ENCODE measurements at regions not wholly inside any gene's neighbourhood (a gene's known extent, or its start where the extent isn't known, plus 50 kb on each side); places are given as distances from the start of the nearest gene placed in this dataset.
"Not testable (repeated sequence)": the region's sequence is repeated elsewhere in the genome, so short reads cannot be mapped to it uniquely, and the experiment has no call there.

DNA sequence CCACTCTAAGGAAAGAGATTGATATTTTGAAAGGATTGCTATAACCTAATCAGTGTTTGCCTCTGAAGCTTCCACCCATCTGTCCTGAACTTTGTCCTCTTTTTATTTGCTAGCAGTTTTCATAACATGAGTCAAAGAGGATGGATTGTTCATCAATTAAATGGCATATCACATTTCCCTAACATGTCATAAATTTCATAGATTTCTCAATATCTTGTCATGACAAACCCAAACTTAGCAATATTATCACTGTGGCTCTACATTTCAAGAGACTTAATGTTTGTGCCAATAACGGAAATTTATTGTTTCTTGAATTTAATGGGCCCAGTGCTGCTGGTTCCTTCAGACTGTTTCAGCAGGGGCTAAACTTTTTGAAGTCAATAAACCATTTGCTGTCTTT lies 330.3 kb downstream of the CAAP1 start:
- no peak for DNase-seq

DNA sequence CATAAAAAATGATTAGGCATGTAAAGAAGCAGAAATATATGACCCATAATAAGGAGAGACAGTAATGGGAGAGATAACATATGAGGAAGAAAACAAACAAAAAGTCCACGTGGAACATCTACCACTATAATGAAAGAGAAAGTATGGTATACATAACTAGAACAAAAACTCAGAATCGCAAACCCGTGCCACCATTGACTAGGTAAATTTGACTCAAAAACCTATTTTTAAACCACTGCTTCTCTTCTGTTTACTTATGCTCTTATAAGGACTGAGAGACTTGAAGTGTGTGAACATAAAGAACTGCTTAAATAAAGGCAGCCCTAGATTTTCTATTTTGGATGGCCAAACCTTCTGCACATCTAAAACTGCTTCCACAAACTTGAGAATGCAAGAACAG lies 330.7 kb downstream of the CAAP1 start:
- DNase-seq = no peak

DNA sequence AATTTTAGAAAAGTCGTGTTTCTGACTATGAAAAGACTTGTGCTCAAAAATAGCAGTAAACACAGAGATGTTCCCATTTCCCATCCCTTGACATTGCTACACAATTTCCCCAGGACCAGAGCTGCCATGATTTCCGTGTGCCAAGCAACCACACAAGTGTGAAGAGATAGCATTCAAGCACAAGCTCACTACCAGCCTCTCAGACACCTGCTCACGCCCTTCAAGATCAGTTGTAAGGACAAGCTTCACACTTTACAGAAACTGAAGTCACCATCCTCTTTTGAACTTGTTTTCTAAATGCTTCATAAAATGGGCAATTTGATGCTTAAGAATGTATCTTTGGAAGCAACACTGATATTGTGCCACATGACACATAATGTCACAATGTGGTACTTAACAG lies 333.1 kb downstream of the CAAP1 start:
- no peak for DNase-seq

DNA sequence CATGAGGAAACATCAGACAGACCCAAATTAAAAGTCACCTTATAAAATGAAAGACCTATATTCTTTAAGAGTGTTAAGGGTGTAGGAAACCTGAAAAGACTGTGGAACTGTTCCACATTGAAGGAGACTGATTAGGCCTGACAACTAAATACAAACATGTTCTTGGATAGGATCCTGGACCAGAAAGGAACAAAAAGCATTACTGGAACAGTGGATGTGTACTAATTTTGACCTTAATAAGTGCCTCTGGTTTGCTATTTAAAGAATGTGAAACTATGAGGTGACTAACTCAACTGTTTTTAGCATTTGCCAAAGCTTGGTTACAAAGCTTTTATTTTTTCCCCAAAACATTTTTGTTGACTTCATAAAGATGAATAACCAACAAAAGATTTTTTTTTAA lies 340.6 kb downstream of the CAAP1 start:
- no peak for DNase-seq

GRCh38 chr9:26551451-26551850 lies 341.2 kb downstream of the CAAP1 start:
- no peak for DNase-seq

DNA sequence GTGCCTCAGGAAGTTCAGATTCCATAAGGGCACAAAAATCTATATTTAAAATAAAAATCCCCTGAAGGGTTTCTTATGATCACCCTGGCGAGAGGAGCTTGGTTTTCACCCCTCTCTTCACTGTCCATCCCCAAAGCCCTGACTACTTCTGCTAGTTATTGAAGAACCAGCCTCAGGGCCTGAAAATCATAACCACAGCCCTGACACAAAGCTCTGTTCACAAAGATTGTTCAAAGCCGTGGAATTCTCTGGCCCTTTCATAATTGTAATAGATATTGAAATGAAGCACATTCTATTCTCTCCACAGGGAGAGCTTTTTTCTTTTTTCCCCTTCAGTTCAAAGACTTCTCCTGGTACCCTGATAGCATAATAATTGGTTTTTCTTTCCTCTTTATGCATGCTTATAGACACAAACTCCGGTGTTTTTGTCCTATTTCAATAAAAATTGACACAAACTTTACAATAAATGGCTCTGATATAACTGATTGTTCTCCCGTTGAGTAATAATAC lies 343.8 kb downstream of the CAAP1 start:
- DNase-seq = no peak

GRCh38 chr9:26539867-26540493 lies 352.6 kb downstream of the CAAP1 start:
- DNase-seq = no peak

GRCh38 chr9:26537211-26537610 lies 355.4 kb downstream of the CAAP1 start:
- DNase-seq = no peak

- no peak for DNase-seq
Observed at GRCh38 chr9:26535151-26535550, 357.5 kb downstream of the CAAP1 start.

GRCh38 chr9:26530841-26531240 lies 361.8 kb downstream of the CAAP1 start:
- no peak for DNase-seq

- DNase-seq = no peak
Observed at GRCh38 chr9:26527931-26528330, 364.7 kb downstream of the CAAP1 start.

- no peak for DNase-seq
Observed at GRCh38 chr9:26524267-26524666, 368.3 kb downstream of the CAAP1 start.

- no peak for DNase-seq
Observed at GRCh38 chr9:26523577-26523976, 369.0 kb downstream of the CAAP1 start.

DNA sequence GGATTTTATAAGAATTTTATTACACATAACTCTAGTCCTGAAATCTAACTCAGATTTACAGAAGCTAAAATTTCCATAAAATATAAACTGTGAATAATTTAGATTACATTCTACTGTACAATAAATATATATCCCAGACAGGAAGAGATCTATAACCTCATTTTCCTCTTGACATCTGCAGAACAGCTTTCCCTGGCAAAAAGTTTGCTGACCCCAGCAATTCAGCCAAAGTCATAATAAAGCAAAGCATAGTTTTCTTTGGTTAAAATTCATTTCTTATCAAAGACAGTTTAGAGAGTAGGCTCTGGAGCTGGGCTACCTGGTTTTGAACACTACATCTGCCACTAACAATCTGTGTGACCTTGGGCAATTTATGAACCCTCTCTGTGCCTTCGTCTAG lies 372.5 kb downstream of the CAAP1 start:
- no peak for DNase-seq

GRCh38 chr9:26516773-26517343 lies 375.7 kb downstream of the CAAP1 start:
- no peak for DNase-seq

- DNase-seq = no peak
Observed at GRCh38 chr9:26513730-26514129, 378.9 kb downstream of the CAAP1 start.

- no peak for DNase-seq
Observed at GRCh38 chr9:26510137-26510536, 382.5 kb downstream of the CAAP1 start.

GRCh38 chr9:26508897-26509296 lies 383.7 kb downstream of the CAAP1 start:
- no peak for DNase-seq

DNA sequence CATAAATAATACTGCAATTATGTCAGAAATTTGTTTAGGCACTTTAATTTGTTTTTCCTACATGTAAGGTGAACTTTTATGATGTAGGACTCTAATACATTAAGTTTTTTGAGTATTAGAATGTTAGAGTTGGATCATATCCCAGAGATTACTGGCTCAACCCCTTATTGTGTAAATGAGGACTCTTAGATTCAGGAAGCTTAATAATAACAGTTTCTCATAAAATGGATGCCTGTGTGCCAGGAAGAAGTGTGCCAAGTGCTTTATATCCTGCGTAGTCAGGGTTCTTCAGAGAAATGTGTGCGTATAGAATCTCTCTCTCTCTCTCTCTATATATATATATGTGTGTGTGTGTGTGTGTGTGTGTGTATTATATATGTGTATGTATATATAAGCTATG lies 388.5 kb downstream of the CAAP1 start:
- no peak for DNase-seq

GRCh38 chr9:26502311-26502710 lies 390.3 kb downstream of the CAAP1 start:
- no peak for DNase-seq

- no peak for DNase-seq
Observed at GRCh38 chr9:26500471-26500870, 392.1 kb downstream of the CAAP1 start.

DNA sequence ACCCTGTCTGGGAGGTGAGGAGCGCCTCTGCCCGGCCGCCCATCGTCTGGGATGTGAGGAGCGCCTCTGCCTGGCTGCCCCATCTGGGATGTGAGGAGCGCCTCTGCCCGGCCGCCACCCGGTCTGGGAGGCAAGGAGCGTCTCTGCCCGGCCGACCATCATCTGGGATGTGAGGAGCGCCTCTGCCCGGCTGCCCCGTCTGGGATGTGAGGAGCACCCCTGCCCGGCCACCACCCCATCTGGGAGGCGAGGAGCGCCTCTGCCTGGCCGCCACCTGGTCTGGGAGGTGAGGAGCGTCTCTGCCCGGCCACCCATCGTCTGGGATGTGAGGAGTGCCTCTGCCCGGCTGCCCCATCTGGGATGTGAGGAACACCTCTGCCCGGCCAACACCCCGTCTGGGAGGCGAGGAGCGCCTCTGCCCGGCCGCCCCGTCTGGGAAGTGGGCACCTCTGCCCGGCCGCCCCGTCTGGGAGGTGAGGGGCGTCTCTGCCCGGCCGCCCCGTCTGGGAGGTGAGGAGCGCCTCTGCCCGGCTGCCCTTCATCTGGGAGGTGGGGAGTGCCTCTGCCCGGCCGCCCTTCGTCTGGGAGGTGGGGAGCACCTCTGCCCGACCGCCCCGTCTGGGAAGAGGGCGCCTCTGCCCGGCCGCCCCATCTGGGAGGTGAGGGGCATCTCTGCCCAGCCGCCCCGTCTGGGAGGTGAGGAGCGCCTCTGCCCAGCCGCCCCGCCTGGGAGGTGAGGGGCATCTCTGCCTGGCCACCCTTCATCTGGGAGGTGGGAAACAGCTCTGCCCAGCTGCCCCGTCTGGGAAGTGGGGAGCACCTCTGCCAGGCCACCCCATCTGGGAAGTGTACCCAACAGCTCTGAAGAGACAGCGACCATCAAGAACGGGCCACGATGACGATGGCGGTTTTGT lies 399.7 kb downstream of the CAAP1 start:
- DNase-seq = not testable (repeated sequence)

DNA sequence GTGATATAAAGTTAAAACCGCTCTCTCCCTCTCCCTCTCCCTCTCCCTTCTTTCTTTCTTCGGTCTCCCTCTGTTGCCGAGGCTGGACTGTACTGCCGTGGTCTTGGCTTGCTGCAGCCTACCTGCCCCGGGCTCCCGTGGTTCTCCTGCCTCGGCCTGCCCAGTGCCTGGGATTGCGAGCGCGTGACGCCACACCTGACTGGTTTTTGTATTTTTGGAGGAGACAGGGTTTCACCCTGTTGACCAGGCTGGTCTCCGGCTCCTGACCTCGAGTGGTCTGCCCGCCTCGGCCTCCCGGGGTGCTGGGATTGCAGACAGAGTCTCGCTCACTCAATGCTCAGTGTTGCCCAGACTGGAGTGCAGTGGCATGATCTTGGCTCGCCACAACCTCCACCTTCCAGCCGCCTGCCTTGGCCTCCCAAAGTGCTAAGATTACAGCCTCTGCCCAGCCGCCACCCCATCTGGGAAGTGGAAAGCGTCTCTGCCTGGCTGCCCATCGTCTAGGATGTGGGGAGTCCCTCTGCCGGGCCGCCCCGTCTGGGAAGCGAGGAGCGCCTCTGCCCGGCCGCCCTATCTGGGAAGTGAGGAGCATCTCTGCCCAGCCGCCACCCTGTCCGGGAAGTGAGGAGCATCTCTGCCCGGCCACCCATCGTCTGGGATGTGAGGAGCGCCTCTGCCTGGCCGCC lies 400.5 kb downstream of the CAAP1 start:
- not testable (repeated sequence) for DNase-seq

Measured in NCI-H2029 treated with DMSO at 0.1 percent for 48 hours (cell line).